ENCODE measurements at regions not wholly inside any gene's neighbourhood (a gene's known extent, or its start where the extent isn't known, plus 50 kb on each side); places are given as distances from the start of the nearest gene placed in this dataset.
"Not testable (repeated sequence)": the region's sequence is repeated elsewhere in the genome, so short reads cannot be mapped to it uniquely, and the experiment has no call there.

DNA sequence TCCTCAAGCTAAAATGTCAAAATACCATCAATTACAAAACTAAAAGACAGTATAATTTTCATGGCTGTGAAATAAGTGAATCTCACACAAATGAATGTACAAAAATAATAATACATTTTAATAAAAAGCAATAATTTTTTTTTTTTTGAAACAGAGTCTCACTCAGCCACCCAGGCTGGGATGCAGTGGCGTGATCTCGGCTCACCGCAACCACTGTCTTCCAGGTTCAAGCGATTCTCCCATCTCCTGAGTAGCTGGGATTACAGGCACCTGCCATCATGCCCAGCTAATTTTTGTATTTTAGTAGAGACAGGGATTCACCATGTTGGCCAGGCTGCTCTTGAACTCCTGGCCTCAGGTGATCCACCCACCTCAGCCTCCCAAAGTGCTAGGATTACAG is 85.3 kb upstream of the PRKG2 start:
- TF ChIP-seq, protein P1, sequence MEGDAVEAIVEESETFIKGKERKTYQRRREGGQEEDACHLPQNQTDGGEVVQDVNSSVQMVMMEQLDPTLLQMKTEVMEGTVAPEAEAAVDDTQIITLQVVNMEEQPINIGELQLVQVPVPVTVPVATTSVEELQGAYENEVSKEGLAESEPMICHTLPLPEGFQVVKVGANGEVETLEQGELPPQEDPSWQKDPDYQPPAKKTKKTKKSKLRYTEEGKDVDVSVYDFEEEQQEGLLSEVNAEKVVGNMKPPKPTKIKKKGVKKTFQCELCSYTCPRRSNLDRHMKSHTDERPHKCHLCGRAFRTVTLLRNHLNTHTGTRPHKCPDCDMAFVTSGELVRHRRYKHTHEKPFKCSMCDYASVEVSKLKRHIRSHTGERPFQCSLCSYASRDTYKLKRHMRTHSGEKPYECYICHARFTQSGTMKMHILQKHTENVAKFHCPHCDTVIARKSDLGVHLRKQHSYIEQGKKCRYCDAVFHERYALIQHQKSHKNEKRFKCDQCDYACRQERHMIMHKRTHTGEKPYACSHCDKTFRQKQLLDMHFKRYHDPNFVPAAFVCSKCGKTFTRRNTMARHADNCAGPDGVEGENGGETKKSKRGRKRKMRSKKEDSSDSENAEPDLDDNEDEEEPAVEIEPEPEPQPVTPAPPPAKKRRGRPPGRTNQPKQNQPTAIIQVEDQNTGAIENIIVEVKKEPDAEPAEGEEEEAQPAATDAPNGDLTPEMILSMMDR (IDR thresholded peaks at IDR 0.05) = not testable (repeated sequence)
- TF ChIP-seq POLR2A (IDR thresholded peaks at IDR 0.05) = not testable (repeated sequence)
